ENCODE measurements at regions not wholly inside any gene's neighbourhood (a gene's known extent, or its start where the extent isn't known, plus 50 kb on each side); places are given as distances from the start of the nearest gene placed in this dataset.

- DNase-seq (ENCODE audit: low read depth, low spot score): no peak
Observed at GRCh38 chr2:128988967-128989366, 670.3 kb upstream of the HS6ST1 start.

- DNase-seq (ENCODE audit: low read depth, low spot score): no peak
Observed at GRCh38 chr2:128995086-128995485, 676.4 kb upstream of the HS6ST1 start.

GRCh38 chr2:128996078-128996477 lies 677.4 kb upstream of the HS6ST1 start:
- DNase-seq (ENCODE audit: low read depth, low spot score): no peak

- no peak for DNase-seq (ENCODE audit: low read depth, low spot score)
Observed at GRCh38 chr2:128997166-128997866, 678.6 kb upstream of the HS6ST1 start.

- DNase-seq (ENCODE audit: low read depth, low spot score): no peak
Observed at GRCh38 chr2:129001926-129002325, 683.3 kb upstream of the HS6ST1 start.

- DNase-seq (ENCODE audit: low read depth, low spot score): no peak
Observed at GRCh38 chr2:129002751-129003150, 684.1 kb upstream of the HS6ST1 start.

- no peak for DNase-seq (ENCODE audit: low read depth, low spot score)
Observed at GRCh38 chr2:129004485-129004884, 685.8 kb upstream of the HS6ST1 start.

GRCh38 chr2:129004940-129005490 lies 686.3 kb upstream of the HS6ST1 start:
- no peak for DNase-seq (ENCODE audit: low read depth, low spot score)

- DNase-seq (ENCODE audit: low read depth, low spot score): no peak
Observed at GRCh38 chr2:129006135-129006886, 687.6 kb upstream of the HS6ST1 start.

GRCh38 chr2:129006901-129007300 lies 688.2 kb upstream of the HS6ST1 start:
- DNase-seq (ENCODE audit: low read depth, low spot score): no peak

GRCh38 chr2:129008055-129008880 lies 689.6 kb upstream of the HS6ST1 start:
- DNase-seq (ENCODE audit: low read depth, low spot score): no peak

GRCh38 chr2:129008881-129009554 lies 690.4 kb upstream of the HS6ST1 start:
- no peak for DNase-seq (ENCODE audit: low read depth, low spot score)

GRCh38 chr2:129009555-129010146 lies 691.0 kb upstream of the HS6ST1 start:
- no peak for DNase-seq (ENCODE audit: low read depth, low spot score)

GRCh38 chr2:129010262-129010661 lies 691.6 kb upstream of the HS6ST1 start:
- DNase-seq (ENCODE audit: low read depth, low spot score): no peak

- DNase-seq (ENCODE audit: low read depth, low spot score): no peak
Observed at GRCh38 chr2:129011466-129012061, 692.9 kb upstream of the HS6ST1 start.

- no peak for DNase-seq (ENCODE audit: low read depth, low spot score)
Observed at GRCh38 chr2:129014432-129014831, 695.8 kb upstream of the HS6ST1 start.

GRCh38 chr2:129015397-129016285 lies 697.0 kb upstream of the HS6ST1 start:
- DNase-seq (ENCODE audit: low read depth, low spot score): no peak

GRCh38 chr2:129016972-129017371 lies 698.3 kb upstream of the HS6ST1 start:
- DNase-seq (ENCODE audit: low read depth, low spot score): no peak

- DNase-seq (ENCODE audit: low read depth, low spot score): no peak
Observed at GRCh38 chr2:129024796-129025195, 706.1 kb upstream of the HS6ST1 start.
